ENCODE measurements at regions not wholly inside any gene's neighbourhood (a gene's known extent, or its start where the extent isn't known, plus 50 kb on each side); places are given as distances from the start of the nearest gene placed in this dataset.

GRCh38 chr2:32882816-32883810 lies 63.6 kb upstream of the LTBP1 start:
- TF ChIP-seq CTCF (IDR thresholded peaks at IDR 0.05; ENCODE audit: extremely low read depth in 1 of 2, insufficient read depth in 1 of 2, low read depth in 1 of 2, low read length in 2 of 2) (no peak), POLR2AphosphoS5 (IDR thresholded peaks at IDR 0.05; ENCODE audit: insufficient read depth, low read depth, low read length) (no peak), MAX (IDR thresholded peaks at IDR 0.05; ENCODE audit: insufficient read depth, insufficient read length) (no peak), EZH2 (IDR thresholded peaks at IDR 0.05; ENCODE audit: borderline replicate concordance, low read depth, low read length, severe bottlenecking) (no peak), POLR2A (IDR thresholded peaks at IDR 0.05; ENCODE audit: low read depth, low read length) (no peak), MYC (IDR thresholded peaks at IDR 0.05; ENCODE audit: low read depth, low read length) (no peak), JUN (IDR thresholded peaks at IDR 0.05; ENCODE audit: borderline replicate concordance, insufficient read depth, insufficient read length, low read depth) (no peak)

All from endothelial cell of umbilical vein (primary cell).